Stimulated activated CD4-positive, alpha-beta T cell treated with anti-CD3 and anti-CD28 coated beads, Interleukin-15, amount 100 ng/mL, for 24 hours (primary cell): ENCODE measurements at regions not wholly inside any gene's neighbourhood (a gene's known extent, or its start where the extent isn't known, plus 50 kb on each side); places are given as distances from the start of the nearest gene placed in this dataset.

Experiments
- DNase-seq: peaks from one replicate; pipeline ENCODE4 v3.0.0-alpha.2; 2020

DNA sequence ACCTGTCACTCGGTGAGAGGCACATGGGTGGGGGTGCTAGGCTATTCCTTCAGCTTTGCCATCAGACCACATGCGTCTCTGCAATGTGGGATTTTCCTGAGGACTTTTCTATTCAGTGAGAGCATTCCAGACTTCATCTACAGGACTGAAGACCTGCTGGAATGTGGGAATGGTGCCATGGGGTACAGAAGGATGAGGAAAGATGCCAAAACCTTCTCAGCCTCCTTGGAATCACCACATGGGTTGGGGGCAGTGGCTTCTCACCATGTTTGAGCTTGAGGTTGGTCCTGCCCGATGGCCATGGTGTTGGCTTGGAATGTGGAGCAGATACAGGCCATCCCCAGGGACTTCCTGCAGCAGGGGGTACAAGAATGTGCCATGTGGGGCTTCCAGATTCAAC, 80.9 kb upstream of the KLF13 start:
- no peak for DNase-seq

DNA sequence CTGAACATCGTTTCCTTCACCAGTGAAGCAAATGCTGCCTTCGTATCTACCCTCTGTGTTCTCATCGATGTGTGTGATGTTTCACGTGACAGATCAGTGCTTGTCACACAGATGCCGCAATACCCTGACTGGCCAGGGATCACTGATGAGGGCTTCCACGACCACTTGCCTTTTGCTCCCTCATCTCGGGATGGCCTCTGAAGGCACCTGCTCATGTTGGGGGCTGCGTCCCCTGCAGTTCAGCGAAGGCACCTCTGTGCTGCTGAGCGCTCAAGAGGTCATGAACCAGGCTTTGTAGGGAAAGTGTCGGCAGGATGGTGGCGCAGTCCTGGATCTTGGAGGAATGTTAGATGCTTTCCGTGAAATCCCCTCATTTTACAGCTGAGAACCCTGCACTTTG, 79.2 kb upstream of the KLF13 start:
- DNase-seq: no peak

DNA sequence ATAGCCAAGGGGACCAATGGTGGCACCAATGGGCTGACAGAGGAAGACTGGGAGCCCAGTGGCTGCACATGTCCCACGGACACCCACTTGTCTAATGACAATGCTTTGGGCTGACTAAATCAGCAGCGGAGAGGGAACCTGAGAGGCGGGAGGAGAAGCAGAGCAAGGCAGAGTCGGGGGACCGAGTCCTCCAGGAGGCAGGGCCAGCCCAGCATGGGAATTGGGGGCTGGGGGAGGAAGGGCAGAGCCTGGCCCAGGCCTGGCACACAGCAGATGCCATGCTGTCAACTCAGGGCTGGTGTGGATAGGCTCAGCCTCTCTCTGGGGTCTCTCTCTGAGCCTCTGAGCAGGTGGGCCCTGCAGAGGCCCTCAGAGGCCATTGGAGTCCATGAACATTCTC, 78.4 kb upstream of the KLF13 start:
- no peak for DNase-seq

DNA sequence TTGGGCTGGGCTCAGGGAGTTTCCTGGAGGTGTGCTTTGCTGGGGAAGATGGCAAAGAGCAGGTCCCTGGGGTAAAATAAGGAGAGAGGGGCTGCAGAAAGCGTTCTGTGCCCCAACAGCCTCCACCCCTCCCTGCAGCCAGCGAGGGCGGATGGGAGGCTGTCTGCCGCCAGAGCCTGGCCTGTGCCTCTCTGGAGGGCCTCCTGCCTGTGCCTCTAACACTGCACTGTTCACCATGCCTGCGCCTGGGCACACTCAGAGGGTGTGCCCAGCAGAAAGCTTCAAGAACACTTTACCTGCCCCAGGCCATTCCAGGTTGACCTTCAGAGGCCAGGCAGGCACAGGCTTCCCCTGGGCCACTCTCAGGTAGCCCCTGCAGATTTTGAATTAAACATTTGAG, 77.7 kb upstream of the KLF13 start:
- DNase-seq: no peak

DNA sequence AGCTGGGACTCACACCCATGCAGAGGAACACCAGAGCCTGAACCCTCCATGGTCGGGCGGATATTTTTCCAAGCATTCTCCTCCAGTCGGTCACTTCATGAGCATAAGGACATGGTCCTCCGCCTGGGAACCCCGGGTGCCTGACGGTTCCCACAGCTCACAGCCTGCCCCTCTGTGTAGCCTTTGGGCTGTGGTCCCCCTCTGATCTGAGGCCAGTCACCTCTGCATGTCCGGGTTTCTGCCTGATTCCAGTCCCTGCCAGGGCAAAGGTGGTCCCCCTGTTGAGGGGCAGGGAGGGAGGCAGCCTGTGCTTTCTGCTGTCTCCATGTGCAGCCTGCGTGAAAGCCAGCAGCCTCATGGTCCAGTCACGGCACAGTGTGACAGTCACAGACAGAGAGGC, 76.6 kb upstream of the KLF13 start:
- DNase-seq: no peak

DNA sequence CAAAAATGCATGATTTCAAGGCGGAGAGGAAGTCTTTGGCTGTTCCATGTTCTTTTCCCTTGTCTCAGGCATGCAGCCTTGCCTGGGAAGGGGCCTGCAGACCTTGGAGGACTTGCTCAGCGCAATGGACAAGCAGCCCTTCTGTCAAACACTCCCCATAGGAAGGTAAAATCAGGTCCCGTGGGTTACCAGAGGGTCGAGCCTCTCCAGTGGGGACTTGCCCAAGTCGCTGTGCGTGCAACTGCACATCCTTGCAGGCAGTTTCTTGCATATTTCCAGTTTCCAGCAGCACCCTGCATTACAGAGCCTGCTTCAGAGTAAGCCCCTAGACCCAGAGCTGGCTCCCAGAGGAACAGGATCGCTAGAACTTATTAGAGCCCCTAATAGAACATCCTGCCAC, 75.5 kb upstream of the KLF13 start:
- no peak for DNase-seq

DNA sequence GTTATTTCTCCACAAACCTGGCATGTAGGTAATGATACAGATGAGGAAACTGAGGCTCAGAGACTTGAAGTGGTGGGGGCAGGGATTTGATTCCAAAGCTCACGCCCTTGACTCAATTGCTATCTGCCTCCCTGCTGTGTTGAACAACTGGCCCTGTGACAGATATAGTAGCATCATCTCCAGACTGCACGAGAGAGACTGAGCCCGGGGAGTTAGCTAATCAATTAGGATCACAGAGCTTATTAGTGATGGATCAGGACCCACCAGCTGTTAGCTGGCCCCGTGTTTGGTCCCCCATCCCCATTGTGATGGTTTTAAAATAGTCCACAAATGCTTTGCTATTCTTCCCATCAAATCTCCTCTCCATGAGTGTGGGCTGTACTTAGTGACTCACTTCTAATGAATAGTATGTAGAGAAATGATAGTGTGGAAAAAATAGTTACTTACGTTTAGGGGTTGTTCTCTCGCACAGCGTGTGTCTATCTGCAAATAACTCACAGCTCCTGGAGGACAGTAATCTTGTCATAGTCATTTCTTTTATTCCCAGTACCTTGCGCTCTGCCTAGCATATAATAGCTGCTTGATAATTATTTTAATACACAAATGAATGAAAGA, 74.4 kb upstream of the KLF13 start:
- no peak for DNase-seq

DNA sequence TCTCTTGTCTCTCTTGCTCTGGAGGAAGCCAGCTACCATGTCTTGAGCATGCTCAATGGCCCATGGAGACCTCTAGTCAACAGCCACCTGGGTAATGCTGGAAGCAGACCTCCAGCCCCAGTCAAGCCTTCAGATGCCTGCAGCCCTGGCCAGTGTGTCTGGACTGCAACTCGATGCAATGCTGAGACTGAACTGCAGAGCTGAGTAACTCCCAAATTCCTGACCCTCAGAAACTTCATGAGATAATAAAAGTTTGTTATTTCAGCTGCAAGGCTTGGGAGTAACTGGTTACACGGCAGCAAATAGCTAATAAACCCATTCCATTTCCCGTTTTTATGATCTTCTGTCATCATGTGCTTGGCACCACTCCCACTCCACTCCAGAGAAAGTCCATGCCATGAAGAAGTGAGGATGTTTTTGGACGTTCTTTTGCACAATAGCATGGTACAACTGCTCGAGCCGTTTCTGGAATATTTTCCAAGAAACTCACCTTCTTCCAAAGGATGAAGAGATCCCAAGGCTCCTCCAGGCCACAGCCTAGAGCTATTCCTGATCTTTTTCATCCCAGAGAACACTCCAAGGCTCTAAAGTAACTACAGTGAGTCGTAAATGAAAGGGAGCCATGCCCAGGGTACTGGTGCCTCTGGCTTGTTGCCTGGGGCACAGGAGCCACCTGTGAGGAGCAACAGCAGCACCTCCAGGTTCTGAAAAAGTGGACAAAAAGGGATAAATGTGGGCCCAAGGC, 72.0 kb upstream of the KLF13 start:
- no peak for DNase-seq

DNA sequence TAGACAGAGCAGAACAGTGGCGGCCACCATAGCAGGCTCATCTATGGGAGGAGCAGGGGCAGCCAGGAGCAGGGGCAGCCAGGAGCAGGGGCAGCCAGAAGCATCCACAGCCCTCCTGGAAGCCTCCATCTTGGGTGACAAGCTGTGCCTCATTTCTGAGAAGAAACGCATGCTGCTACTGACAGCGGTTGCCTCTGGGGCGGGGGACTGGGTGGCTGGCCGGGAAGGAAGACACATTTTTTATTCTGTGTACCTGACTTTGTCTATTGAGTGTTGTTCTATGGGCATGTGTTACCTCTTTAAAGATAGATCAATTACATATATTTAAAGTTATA, 71.5 kb upstream of the KLF13 start:
- no peak for DNase-seq

DNA sequence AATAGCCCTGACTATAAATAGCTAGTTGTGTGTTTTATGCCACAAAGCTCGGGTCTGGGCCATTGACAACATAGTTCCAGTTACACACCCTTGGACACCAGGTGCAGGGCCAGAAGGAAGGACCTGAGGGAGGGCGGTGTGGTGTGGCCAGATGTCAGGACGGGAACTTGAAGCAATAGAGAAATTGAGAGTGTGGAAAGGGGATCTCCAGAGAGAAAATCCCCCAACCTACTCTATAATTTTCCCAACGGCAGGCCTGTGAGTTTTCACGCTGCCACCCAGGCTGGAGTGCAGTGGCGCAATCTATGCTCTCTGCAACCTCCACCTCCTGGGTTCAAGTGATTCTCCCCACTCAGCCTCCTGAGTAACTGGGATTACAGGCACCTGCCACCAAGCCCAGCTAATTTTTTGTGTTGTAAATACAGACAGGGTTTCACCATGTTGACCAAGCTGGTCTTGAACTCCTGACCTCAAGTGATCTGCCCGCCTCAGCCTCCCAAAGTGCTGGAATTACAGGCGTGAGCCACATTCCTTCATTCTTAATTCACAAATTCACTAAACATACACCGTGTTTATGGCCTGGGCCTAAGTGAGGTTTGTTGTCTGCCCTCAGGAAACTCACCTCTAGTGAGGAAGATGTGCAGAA, 70.8 kb upstream of the KLF13 start:
- no peak for DNase-seq

DNA sequence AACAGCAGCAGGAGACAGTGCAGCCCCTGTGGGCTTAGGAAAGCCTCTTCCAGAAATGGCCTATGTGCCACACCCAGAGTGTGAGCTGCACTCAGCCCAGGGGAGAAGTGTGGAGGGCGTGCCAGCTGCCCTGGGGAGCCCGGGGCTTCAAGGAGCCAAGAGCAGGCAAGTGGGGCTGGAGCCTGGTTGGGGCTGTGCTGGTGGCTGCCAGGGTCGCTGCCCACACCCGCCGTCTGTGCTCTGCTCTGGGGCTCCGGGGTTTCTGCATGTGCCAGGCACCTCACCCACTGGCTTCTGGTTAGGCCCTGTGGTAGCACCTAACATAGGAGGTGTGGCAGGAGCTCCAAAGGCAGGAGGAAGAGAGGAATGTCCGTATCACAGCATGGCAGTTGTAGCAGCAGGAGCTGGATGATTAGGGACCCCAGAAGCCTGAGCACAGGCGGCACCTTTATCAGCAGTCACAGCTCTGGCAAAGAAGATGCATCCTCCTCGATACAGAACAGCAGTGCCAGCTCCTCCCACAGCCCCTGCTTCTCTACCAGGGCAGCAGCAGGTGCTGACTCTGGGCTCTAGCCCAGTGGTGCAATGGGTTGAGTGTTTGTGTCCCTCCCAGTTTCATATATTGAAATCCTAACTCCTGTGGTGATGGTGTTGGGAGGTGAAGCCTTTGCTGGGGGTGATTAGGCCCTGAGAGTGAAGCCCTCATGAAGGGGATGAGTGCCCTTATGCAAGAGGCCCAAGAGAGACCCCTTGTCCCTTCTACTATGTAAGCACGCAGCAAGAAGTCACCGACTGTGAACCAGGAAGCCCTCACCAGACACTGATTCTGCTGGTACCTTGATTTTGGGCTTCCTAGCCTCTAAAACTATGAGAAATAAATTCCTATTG, 70.0 kb upstream of the KLF13 start:
- no peak for DNase-seq

DNA sequence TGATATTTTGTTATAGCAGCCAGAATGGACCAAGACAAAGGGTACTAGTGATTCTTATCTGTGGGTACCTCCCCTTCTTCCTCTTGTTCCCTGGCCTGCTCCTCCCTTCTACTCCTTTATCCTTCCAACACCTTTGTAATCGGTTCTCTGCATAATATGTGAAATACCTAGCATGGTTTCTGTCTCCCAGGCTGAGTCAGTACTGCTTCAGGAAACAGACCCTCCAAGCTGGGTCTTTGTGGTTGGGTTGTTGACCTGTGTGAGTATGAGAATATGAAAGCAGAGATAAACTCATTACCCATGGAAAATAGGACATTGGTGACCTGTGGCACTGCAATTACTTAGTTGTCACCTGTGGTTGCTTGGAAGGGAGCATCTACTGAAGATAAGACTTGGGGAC, 69.3 kb upstream of the KLF13 start:
- no peak for DNase-seq

DNA sequence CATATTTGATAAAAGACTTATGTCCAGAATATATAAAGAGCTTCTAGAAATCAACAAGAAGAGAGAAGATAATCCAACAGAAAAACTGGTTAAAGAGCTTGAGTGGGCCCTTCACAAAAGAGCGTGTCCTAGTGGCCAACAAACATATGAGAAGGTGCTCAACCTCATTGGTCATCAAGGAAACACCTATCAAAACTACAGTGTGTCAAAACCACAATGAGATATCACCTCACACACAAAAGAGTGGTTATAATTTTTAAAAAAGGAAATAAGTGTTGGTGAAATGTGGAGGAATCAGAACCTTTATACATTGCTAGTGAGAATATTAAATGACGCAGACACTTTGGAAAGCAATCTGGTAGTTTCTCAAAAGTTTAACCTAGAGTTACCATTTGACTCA, 68.4 kb upstream of the KLF13 start:
- no peak for DNase-seq

DNA sequence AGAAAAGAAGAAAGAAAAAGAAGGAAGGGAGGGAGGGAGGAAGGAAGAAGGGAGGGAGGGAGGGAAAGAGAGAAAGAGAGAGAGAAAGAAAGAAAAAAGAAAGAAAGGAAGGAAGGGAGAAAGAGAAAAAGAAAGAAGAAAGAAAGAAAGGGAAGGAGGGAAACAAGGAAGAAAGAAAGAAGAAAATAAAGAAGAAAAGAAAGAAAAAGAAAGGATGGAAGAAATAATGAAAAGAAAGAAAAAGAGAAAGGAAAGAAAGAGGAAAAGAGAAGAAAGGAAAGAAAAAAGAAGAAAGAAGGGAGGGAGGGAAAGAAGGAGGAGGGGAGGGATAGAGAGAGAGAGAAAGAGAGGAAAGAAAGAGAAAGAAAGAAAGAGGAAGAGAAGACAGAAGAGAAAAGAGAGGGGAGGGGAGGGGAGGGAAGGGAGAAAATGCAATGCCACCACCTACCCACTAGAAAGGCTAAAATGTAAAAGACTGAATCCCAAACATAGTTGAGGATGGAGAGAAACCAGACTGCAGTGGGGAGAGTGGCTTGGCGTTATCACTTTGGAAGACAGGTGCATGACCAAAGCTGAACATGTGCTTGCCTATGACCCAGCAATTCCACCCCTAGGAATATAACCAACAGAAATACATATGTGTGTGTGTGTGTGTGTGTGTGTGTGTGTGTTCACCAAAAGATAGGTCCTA, 66.9 kb upstream of the KLF13 start:
- DNase-seq: no peak

DNA sequence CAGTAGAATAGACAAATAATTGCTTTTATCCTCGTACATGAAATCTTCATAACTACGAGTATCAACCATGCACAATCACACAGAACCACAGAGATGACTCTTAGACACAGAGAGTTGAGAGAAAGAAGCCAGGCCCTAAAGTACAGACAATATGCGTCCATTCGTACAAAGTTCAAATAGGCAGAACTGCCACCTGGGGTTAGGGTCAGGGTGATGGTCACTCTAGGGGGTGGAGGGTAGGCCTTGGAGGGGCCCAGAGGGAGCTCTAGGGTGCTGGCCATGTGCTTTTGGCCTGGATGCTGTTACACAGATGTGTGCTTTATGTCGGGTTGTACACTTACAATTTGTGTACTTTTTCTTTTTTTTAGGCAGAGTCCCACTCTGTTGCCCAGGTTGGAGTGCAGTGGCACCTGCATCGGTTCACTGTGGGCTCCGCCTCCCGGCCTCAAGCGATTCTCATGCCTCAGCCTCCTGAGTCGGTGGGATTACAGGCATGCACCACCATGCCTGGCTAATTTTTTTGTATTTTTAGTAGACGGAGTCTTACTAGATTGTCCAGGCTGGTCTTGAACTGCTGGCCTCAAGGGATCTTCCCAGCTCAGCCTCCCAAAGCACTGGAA, 65.9 kb upstream of the KLF13 start:
- DNase-seq: no peak

DNA sequence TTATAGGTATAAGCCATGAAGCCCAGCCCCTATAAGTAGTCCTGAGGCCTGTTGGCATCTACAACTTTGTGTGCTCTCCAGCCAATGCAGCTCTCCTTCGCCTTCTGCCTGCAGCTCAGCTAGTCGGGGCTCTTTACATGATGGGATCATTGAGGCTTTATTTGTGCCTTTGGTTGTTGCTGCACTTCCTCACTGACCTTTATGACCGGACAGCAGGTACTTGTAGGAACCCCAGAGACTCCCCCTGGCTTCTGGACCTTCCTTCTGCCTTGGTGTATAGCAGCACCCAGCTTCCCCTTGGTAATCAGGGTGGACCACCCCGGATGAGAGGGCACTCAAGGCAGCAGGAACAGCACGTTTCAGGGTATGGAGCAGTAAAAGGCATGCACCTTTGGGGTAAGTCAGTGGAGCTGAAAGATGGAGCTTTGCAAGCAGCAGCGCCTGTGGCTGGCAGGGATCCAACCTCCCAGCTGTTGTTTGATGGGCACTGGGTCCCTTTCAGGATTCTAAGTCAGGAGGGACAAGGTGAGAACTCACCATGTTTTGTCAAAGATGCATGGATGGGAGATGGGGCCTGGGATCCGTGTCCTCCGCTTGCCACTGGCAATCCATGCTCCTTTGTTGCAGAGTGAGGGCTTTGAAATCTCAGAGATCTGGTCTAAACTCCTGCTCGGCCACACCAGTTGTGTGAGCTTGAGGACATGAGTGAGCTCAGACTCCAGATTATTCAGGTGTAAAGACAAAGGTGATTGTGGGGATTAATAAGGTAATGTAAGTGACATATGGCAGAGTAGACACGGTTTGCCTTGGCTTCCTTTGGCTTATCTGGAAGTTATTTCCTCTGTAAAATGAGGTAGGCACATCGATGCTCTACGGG, 65.1 kb upstream of the KLF13 start:
- no peak for DNase-seq

DNA sequence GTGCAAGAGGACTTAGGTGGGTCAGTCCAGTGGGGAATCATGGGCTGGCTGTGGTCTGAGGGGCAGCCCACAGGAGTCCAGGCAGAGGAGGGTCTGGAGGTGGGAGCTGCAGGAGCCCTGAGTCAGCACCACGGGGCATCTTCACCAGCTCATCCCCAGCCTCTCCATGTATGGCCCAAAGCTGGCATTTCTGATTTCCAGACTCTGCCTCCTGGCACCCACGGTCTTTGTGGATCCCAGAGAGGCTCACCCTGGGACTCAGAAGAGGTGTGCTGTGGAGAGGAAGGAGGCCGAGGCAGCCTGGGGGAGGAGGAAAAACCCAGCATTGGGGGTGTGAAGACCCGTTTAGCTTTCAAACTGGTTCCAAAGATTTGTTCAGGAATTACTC, 64.5 kb upstream of the KLF13 start:
- no peak for DNase-seq

DNA sequence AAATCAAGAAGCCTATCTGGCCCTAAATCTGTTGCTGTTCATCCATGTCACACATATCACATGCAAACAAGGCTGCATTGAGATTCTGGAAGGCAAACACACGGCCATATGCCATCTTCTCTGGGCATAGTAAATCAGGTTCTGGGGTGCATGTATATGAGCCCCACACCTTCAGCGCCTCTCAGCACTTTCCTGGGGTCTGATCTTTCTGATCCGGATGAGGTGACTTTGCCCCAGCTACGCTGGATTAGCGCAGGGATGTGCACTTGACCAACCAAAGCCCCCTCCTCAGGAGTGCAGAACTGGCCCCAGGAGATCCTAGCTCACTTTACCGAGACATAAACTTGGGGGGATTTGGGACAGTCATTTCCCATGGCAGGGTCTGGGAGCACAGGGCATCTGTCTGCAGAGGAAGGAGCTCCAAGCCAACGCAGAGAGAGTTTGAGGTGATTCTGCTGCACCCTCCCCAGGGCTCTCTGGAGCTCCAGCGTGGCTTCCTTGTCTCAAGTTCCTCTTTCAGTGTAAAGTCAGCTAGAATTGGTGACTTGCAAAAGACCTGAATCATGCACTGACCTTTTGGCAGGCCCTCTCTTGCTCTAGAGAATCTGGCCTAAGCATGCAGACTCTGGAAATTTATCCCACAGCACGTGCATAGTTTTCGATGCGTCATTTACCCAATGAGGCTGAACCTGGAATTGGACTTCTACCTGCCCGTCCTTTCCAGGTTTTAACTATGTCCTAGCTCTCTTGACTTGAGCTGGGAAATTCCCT, 63.5 kb upstream of the KLF13 start:
- no peak for DNase-seq

DNA sequence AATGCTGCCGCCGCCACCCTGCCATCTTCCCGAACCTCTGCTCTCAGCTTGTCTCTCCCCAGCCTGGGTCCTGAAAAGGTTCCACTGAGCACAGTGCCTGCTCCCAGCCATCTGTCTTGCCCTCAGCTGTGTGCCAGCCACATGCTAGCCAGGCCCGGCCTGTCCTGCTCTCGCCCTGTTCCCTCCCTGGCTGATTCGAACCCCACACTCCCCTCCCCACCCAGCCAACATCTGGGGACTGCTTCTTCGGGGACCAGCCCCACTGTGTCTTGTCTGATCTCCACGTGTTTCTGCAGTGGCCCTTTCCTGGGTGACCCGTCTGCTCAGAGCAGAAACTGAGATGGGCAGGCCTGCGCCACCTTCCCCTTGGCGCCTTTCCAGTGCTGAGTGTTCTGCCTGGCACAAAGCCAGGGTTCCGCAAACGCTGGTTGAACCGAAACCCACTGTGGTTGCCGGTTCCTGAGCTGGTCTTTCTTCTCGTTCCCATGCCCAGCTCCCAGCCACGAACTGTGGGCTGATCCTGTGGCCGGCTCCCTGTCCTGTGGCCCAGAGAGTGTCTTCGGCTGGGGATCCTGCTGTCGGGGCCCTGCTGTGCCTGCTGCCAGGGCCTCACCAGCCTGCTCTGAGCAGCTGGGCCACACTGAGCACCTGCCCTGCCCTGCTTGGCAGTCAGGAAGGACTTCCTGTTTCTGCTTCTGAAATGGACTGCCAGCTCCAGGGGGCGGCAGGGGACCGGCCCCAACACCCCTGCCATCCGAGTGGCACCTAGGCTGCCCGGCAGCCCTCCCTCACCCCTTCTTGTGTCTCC, 62.7 kb upstream of the KLF13 start:
- peak; percentile 83 for DNase-seq

DNA sequence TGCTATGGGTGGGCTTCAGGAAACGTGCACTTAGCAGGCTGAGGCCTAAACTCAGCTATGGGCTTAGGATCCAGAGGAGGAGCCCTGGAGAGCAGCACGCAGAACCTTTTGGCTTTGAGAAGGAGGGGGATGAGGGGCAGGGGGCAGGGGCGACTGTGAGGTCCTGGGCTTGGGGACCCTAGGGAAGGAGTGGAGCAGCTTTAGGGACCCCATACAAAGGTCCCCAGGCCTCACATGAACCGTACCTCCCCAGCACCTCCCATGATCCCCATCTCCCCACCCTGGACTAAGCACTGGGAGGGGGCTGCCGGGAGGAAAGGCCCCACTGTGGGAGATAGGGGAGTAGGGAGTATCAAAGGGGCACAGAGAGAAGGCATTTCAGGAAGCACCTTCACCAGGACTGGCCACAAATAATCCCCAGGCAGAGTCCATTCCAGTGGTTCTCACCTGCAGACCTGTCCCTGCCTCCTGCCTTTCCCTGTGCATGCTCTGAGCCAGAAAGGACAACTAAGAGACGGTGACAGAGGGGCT, 62.0 kb upstream of the KLF13 start:
- DNase-seq: no peak
